Liver (tissue), 3 donors: ENCODE measurements at regions not wholly inside any gene's neighbourhood (a gene's known extent, or its start where the extent isn't known, plus 50 kb on each side); places are given as distances from the start of the nearest gene placed in this dataset.

Experiments used
- MAX ChIP-seq: IDR thresholded peaks from 2 replicates; pipeline ENCODE4 v1.6.1; 2016; ENCODE audit warnings: antibody characterized with exemption
- SP1 ChIP-seq: IDR thresholded peaks from 2 replicates; pipeline ENCODE4 v1.6.1; 2018; ENCODE audit warnings: antibody characterized with exemption, mild to moderate bottlenecking
- TAF1 ChIP-seq: conservative IDR thresholded peaks from 2 replicates; pipeline ENCODE4 v1.6.1; 2016; ENCODE audit warnings: antibody characterized with exemption, mild to moderate bottlenecking
- TF ChIP-seq, protein P1 (sequence below): fragments of 150-350 bp; IDR thresholded peaks from 2 replicates; pipeline ENCODE4 v1.5.1; 2017; ENCODE audit warnings: improper control_type of control experiment, low read depth, low read length; ENCODE audit not compliant: missing input control
- TF ChIP-seq, protein P2 (sequence below): IDR thresholded peaks from 2 replicates; pipeline ENCODE4 v1.6.1; 2016; ENCODE audit warnings: antibody characterized with exemption, mild to moderate bottlenecking
- donor health status: healthy.
- donor health status: healthy.

DNA sequence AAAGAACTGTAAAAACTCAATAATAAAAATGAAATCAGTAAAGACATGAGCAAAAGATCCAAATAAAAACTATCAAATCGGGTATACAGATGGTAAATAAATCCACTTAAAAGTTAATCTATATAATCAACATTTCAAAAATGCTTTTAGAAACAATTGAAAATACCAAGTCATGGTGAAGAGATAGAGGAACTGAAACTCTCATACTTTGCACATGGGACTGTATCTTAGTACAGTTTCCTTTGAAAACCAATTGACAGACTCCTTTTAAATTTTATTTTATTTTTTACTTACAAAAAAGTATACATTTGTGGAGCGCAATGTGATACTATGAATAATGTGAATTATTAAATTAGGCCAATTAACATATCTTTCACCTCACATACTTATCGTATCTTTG is 98.6 kb upstream of the FAR2 start:
- TF ChIP-seq MAX (no peak), SP1 (no peak), TAF1 (no peak)
- TF ChIP-seq, protein P1, sequence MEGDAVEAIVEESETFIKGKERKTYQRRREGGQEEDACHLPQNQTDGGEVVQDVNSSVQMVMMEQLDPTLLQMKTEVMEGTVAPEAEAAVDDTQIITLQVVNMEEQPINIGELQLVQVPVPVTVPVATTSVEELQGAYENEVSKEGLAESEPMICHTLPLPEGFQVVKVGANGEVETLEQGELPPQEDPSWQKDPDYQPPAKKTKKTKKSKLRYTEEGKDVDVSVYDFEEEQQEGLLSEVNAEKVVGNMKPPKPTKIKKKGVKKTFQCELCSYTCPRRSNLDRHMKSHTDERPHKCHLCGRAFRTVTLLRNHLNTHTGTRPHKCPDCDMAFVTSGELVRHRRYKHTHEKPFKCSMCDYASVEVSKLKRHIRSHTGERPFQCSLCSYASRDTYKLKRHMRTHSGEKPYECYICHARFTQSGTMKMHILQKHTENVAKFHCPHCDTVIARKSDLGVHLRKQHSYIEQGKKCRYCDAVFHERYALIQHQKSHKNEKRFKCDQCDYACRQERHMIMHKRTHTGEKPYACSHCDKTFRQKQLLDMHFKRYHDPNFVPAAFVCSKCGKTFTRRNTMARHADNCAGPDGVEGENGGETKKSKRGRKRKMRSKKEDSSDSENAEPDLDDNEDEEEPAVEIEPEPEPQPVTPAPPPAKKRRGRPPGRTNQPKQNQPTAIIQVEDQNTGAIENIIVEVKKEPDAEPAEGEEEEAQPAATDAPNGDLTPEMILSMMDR, result no peak
- TF ChIP-seq, protein P2, sequence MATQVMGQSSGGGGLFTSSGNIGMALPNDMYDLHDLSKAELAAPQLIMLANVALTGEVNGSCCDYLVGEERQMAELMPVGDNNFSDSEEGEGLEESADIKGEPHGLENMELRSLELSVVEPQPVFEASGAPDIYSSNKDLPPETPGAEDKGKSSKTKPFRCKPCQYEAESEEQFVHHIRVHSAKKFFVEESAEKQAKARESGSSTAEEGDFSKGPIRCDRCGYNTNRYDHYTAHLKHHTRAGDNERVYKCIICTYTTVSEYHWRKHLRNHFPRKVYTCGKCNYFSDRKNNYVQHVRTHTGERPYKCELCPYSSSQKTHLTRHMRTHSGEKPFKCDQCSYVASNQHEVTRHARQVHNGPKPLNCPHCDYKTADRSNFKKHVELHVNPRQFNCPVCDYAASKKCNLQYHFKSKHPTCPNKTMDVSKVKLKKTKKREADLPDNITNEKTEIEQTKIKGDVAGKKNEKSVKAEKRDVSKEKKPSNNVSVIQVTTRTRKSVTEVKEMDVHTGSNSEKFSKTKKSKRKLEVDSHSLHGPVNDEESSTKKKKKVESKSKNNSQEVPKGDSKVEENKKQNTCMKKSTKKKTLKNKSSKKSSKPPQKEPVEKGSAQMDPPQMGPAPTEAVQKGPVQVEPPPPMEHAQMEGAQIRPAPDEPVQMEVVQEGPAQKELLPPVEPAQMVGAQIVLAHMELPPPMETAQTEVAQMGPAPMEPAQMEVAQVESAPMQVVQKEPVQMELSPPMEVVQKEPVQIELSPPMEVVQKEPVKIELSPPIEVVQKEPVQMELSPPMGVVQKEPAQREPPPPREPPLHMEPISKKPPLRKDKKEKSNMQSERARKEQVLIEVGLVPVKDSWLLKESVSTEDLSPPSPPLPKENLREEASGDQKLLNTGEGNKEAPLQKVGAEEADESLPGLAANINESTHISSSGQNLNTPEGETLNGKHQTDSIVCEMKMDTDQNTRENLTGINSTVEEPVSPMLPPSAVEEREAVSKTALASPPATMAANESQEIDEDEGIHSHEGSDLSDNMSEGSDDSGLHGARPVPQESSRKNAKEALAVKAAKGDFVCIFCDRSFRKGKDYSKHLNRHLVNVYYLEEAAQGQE, result no peak
